Thyroid gland (tissue), 4 donors: ENCODE measurements at regions not wholly inside any gene's neighbourhood (a gene's known extent, or its start where the extent isn't known, plus 50 kb on each side); places are given as distances from the start of the nearest gene placed in this dataset.

Experiments
- CTCF ChIP-seq, 6 experiments: fragments of 200-600 bp in 3 of 6; fragments of 450-650 bp in 3 of 6; sonication (generic) in 3 of 6; IDR thresholded peaks; one replicate each; pipeline ENCODE4 v1.5.1; 2016 to 2019; ENCODE audit warnings: antibody characterized with exemption in 6 of 6, mild to moderate bottlenecking in 2 of 6, inconsistent platforms in 1 of 6, moderate library complexity in 1 of 6
- POLR2A ChIP-seq, 2 donors: fragments of 450-650 bp; IDR thresholded peaks; one replicate each; pipeline ENCODE4 v1.6.1; 2017; ENCODE audit warnings: antibody characterized with exemption in 2 of 2, mild to moderate bottlenecking in 2 of 2, moderate library complexity in 1 of 2

DNA sequence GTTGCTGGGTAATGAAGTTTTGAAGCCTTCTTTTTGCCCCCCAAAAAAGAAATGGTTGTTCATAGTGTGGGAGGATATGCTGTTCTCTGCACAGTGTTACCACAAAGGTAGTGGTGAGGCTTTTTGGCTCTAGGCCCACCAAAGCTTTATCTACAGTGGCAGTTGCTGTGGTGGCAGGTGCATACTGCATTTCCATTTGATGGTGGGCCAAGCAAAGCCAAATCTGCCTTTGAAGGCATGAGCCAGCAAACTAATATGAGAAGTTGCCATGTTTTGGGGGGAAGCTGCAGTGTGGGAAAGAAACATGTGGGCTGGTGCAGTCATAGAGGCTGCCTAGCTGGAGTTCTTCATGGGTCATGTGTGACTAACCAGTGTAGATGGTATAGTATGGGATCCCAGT is 858.1 kb upstream of the TSPY4 start:
- no peak for TF ChIP-seq CTCF (IDR thresholded peaks at IDR 0.05)
- no peak for TF ChIP-seq POLR2A (IDR thresholded peaks at IDR 0.05)
